NCI-H187 (cell line): ENCODE measurements at regions not wholly inside any gene's neighbourhood (a gene's known extent, or its start where the extent isn't known, plus 50 kb on each side); places are given as distances from the start of the nearest gene placed in this dataset.

Source experiments
- DNase-seq, 2 experiments: peaks; one replicate each; lab custom pipeline; 2025; lab: John Stamatoyannopoulos, UW

DNA sequence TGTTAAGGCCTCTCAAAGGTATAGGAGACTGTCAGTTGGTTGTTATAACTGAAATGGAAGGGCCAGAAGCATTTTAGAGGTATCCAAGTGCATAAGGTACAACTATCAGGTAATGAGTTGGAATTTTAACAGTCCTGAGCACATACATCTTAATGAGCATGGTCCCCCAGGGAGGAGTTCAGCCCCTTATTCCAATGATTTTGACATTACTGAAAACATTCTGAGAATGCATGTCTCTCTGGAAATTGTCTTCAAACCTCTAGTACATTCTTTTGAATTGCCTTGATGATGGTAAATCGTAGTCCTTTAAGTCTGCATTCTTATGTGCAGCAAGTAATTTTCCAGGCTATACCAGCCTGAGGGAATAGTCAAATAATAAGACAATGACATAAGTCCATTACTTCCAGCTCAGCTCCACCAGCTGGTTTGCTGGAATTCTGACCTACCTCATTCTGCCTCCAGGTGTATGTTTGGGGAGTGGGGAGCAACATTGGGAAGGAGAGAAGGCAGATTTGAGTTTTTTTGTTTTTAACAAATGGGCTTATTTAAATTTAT is 239.2 kb downstream of the MSRB3 start:
- DNase-seq, result no peak

DNA sequence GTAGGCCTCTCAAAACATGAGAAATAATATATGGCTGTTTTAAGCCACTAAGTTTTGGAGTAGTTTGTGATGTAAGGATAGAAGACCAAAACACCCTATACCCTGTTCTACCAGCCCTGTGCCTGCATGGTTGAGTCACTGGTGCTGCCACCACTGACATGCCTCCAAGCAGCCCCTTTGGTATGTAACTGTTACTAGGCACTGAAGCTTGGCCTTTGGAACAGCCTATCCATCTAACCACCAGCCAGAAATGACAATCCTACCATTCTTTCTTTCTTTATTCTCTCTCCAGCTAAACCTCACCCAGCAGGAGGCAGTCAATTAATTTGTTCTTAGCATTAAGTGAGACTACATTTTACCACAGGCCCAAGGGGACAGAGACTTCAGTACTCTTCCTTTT is 240.3 kb downstream of the MSRB3 start:
- no peak for DNase-seq

DNA sequence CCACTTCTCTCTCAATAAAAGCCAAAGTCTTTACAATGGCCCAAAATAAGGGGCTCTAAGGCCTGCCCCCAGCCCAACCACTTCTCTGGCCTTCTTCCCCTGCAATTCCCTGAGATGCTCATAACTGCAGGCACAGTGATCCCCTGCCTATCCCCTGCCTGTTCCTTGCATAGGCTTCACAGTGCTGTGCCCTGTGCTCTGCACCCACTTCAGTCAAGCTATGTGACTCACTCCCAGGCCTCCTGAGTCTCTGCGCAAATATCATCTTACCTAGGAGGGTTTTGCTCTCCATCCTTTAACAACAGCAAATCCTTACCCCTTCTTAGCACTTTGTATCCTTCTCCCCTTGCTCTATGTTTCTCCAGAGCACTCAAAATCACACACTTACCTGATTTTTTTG is 242.2 kb downstream of the MSRB3 start:
- DNase-seq, result no peak

DNA sequence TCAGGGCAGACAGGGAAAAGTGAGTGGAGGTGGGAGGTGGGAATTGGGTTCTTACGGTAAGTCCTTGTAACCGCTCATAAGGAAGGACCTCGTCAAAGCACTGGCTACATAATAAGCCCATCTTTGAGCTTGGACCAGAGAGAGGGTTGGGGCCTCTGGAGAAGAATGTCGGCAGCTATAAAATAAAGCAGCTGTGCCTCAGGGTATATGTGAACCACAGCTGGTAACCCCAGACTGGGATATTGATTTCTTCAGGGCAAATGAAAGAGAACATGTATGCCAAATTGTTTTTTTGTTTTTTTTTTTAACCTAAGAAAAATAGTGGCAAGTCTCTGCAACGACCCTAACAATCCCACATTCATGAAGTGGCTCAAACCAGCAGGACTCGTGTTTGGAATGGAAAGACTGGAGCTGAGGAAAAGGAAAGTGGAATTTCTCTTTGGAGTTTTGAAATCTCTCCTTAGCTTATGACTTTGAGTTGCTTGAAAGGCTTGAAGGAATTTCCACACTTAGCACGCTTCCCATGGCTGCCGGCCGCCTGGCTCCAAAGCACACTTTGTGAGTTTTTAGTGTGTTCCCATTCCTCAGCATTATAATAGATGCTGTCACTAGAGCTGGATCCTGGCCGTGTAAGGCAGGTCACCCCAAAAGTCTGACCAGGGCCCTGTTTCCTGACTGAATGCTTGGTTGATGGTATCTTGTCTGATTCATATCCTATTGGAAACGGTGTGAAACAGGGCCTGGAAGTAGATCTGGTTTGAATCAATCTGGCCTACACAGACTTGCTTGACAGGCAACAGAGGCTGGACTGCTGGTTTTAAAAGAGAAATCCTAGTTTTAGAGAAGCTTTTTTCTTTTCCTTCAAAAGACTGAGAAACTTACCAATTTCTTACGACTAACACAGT is 244.7 kb downstream of the MSRB3 start:
- DNase-seq, result no peak

DNA sequence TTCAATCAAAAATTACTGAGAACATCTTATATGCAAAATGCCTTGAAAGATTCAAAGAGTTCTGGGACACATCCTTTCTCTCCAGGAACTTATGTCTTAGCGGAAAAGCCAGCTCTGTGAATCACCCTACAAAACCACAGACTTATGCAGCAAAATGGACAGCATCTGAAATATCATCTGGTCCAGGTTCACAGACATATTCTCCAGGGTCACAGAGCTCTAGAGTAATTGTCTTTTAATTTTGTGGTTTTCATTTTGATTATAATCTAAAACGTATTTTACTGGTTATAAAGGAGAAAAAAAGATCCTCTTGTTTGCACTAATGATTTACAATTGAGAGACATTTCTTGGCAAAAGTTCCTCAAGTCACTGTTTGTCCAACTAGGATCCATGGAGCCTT is 246.2 kb downstream of the MSRB3 start:
- no peak for DNase-seq

GRCh38 chr12:65525491-65526141 is 247.1 kb downstream of the MSRB3 start:
- no peak for DNase-seq

DNA sequence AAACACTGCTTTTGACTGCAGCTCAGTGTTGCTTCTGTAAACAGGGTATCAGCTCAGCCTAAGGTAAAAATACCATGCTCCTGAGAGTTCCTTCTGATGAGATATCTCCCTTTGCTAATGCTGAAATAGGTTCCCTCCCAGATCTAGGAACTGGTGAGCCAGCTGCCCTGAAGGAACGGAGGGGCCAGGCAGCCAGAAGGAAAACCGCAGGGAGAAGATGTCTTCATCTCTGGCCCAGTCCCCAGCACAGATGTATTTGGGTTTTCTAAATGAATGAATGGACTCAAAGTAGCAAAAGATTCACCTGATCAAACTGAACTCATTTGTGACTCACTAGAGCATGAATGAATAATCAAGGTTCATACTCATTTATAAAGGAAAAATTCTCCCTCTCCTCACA is 247.8 kb downstream of the MSRB3 start:
- no peak for DNase-seq

- DNase-seq, result no peak
Measured at GRCh38 chr12:65528127-65528526, 249.6 kb downstream of the MSRB3 start.

DNA sequence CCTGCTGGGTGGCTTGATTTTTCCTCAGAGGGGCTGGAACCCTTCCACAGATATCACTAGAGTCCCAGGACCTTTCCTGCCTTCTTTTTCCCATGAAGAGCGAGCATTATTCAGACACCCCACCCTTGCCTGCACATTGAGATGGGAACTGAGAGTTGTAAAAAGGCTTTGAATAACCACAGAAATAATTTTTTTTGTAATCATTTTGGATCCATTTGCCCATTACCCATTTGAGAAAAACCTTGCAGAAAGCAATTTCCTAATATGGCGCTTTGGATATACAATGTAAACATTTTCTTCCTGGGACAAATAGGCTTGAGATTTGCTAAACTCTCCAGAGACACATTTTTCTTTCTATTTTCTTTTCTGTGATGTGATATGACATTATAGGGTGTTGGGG is 250.6 kb downstream of the MSRB3 start:
- DNase-seq, result no peak

GRCh38 chr12:65529771-65530435 is 251.4 kb downstream of the MSRB3 start:
- DNase-seq, result no peak

GRCh38 chr12:65532162-65532561 is 253.7 kb downstream of the MSRB3 start:
- no peak for DNase-seq

DNA sequence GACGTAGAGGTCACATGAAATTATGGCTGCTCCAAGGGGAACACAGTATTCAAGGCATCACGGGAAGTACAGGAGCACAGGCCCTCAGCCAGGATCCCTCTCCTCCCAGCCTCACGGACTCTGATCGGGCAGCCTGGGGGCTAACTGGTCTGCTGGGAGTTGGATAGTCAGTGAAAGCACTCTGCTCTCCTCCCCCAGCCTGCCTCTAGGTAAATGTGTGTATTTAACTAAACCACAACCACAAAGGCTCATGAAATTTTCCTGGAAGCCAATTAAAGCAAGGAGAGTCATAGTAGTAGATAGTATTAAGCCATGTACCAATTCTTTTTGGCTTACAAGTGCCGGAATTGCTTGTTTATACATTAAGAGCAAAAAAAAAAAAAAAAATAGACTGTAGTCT is 254.3 kb downstream of the MSRB3 start:
- DNase-seq, result no peak

DNA sequence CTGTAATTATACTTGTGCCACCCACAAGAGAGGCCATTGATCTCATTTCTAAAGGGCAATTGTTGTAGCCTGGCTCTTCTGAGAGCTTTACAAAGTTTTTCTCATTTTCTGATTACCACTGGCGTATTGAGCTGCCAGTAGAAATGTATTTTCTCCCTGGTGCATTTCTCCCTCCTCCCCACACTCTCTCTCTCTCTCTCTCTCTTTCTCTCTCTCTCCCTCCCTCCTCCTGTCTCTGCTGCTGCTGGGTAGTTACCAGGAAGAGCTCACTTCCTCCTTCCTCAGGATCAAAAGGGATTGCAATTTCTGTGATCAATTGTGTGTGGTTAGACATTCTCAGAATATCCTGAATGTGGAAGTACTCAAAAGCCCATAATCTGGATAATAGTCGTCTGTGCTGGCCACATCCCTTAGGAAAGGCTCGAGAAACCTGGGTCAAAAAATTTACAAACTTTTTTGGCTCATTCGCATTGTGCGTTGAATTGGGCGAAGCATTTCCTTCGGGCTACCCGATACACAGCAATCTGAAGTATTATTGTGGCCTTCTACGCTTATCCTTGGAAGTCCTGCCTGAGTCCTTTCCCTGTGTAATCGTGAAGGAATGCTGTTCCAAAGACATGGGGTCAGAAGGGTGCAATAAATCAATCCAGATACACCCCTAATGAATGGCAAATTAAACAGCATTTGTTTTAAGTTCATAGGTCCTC is 254.8 kb downstream of the MSRB3 start:
- no peak for DNase-seq

GRCh38 chr12:65534238-65534841 is 255.9 kb downstream of the MSRB3 start:
- no peak for DNase-seq

DNA sequence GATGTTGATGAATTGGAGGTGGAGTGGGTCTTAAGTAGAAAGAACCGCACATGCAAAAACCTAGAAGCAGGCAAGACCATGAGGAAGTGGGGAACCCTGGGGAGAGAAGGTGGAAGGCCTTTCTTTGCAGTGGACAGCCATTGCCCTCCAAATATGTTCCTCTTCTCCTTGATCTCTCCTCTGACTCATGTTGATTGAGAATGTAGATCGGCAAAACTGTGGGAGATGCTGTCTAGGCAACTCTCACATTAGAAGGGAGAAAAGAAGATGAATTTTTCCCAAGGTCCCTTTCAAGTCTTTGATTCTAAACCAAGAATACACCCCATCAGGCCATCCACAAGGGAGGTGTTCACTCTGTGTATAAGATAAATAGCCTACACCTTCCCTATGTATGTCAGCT is 257.5 kb downstream of the MSRB3 start:
- DNase-seq, result no peak

DNA sequence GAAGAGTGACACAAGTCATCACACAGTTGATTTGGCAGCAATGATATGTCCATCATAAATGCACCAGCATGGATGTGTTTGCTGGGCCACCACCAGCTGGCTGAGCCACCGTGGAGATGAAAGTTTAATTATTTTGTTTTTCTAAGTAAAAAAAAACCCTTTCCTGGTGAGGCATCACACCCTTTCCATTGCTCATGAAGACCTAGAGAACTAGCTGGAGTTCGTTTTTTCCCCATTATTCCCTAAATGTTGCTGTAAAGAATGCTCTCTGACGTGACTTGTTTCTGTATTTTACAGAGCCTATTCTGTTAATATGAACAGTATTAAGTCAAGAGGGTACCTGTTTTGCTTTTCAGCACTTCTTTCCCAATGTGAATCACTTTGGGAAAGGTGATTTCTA is 257.9 kb downstream of the MSRB3 start:
- no peak for DNase-seq

DNA sequence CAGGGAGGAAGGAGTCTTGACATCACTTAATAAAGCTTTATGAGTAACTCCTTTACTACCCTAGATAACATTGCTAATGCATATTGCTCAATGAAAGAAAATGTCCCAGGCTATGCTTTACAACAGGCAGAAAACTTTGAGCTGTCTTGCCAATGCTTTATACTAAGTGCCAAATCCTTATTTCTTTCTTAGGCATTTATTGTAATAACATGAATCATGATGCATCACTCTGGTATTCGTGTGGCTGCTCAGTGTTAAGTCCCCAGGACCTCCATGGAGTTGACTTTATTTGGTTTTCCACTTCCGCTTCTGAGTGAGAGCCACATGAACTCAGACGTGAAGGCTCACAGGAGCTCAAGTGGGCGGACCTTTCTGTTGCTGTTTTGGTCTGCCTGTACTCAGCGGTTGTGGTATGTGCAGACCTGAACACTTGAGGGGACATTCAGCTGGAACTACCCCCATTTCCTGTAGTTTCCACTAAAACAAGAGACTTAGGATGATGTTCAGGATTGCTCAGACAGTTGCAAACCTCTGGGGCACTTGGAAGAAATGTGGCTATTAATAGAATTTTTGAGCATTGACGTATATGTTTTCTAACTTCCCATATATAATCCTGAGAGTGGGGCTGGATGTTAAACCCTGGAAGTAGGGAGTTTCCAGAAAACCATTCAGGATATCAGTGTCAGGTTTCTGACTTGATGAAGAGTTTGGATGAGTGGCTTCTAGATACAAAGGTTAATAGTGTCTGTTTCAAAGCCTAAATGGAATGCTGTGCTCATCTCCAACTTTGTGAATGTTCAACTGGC is 258.6 kb downstream of the MSRB3 start:
- DNase-seq, result no peak

- no peak for DNase-seq
Measured at GRCh38 chr12:65537978-65538377, 259.5 kb downstream of the MSRB3 start.

- DNase-seq, result no peak
Measured at GRCh38 chr12:65539023-65539422, 260.5 kb downstream of the MSRB3 start.

DNA sequence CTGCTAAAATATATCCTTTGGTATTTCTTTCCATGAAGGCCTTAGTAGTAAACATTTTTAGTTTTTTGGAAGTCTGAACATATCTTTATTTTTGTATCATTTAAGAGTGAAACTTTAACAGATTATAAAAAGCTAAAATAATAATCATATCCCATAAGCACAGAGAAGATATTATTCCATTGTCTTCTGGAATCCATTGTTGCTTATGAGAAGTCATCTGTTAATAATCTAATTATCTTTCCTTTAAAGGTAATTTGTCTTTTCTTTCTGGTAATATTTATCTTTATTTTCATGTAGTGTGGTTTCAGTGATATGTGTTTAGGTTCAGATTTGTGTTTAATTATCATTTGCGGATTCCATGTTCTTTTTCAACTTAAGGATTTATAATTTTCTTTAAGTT is 261.7 kb downstream of the MSRB3 start:
- no peak for DNase-seq

GRCh38 chr12:65546528-65546927 is 268.0 kb downstream of the MSRB3 start:
- DNase-seq, result no peak
